Astrocyte (in vitro differentiated cells and primary cell): ENCODE measurements at regions not wholly inside any gene's neighbourhood (a gene's known extent, or its start where the extent isn't known, plus 50 kb on each side); places are given as distances from the start of the nearest gene placed in this dataset.

Experiments used
- EZH2 ChIP-seq: IDR thresholded peaks from 2 replicates; pipeline ENCODE4 v1.6.1; 2012; ENCODE audit warnings: mild to moderate bottlenecking, low read length, inconsistent platforms; ENCODE audit not compliant: insufficient read depth
- TF ChIP-seq, protein P1 (sequence below): IDR thresholded peaks from 2 replicates; pipeline ENCODE4 v1.5.1; 2011; ENCODE audit warnings: low read depth, mild to moderate bottlenecking, inconsistent platforms, low read length, moderate library complexity; ENCODE audit not compliant: insufficient read depth

DNA sequence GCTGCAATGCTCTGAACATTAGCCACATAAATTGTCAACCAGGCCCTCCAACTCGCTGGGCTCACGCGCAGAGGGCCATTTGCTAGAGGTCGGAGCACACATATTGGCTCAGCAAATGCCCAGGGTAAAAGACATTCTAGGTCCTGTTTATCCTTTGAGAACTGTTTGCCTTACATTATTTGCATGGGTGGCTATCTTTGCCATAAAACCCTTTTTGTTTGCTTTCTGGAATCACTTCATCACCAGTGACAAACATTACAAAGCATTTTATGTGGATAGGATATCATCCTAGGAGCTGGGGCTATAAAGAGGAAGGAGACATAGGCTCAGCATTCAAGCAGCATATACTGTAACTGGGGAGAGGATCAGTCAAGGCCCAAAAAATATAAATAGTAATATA lies 149.2 kb upstream of the RAI2 start:
- TF ChIP-seq, protein P1, sequence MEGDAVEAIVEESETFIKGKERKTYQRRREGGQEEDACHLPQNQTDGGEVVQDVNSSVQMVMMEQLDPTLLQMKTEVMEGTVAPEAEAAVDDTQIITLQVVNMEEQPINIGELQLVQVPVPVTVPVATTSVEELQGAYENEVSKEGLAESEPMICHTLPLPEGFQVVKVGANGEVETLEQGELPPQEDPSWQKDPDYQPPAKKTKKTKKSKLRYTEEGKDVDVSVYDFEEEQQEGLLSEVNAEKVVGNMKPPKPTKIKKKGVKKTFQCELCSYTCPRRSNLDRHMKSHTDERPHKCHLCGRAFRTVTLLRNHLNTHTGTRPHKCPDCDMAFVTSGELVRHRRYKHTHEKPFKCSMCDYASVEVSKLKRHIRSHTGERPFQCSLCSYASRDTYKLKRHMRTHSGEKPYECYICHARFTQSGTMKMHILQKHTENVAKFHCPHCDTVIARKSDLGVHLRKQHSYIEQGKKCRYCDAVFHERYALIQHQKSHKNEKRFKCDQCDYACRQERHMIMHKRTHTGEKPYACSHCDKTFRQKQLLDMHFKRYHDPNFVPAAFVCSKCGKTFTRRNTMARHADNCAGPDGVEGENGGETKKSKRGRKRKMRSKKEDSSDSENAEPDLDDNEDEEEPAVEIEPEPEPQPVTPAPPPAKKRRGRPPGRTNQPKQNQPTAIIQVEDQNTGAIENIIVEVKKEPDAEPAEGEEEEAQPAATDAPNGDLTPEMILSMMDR = no peak
- no peak for TF ChIP-seq EZH2
